SHP77 (cell line): ENCODE measurements at regions not wholly inside any gene's neighbourhood (a gene's known extent, or its start where the extent isn't known, plus 50 kb on each side); places are given as distances from the start of the nearest gene placed in this dataset.
"Not testable (repeated sequence)": the region's sequence is repeated elsewhere in the genome, so short reads cannot be mapped to it uniquely, and the experiment has no call there.

Experiments used
- DNase-seq, 2 experiments: peaks; one replicate each; lab custom pipeline; 2025; lab: John Stamatoyannopoulos, UW

- no peak for DNase-seq
Measured at GRCh38 chr6:99668036-99668705, 61.5 kb downstream of the PRDM13 start.

GRCh38 chr6:99689916-99690685, 83.5 kb downstream of the PRDM13 start:
- no peak for DNase-seq

- DNase-seq, result not testable (repeated sequence)
Measured at GRCh38 chr6:99702287-99702686, 95.7 kb downstream of the PRDM13 start.

GRCh38 chr6:99709062-99709461, 102.4 kb downstream of the PRDM13 start:
- no peak for DNase-seq

- no peak for DNase-seq
Measured at GRCh38 chr6:99711302-99711701, 104.7 kb downstream of the PRDM13 start.

GRCh38 chr6:99711925-99712324, 105.3 kb downstream of the PRDM13 start:
- no peak for DNase-seq

- no peak for DNase-seq
Measured at GRCh38 chr6:99712519-99712918, 105.9 kb downstream of the PRDM13 start.

GRCh38 chr6:99722043-99722442, 115.4 kb downstream of the PRDM13 start:
- not testable (repeated sequence) for DNase-seq

GRCh38 chr6:99730237-99730636, 123.6 kb downstream of the PRDM13 start:
- DNase-seq, result not testable (repeated sequence)

- DNase-seq, result no peak
Measured at GRCh38 chr6:99736302-99736701, 129.7 kb downstream of the PRDM13 start.

GRCh38 chr6:99739526-99739925, 132.9 kb downstream of the PRDM13 start:
- no peak for DNase-seq

- no peak for DNase-seq
Measured at GRCh38 chr6:99741092-99741491, 134.5 kb downstream of the PRDM13 start.

GRCh38 chr6:99743647-99744046, 137.0 kb downstream of the PRDM13 start:
- no peak for DNase-seq

GRCh38 chr6:99745651-99746050, 139.0 kb downstream of the PRDM13 start:
- no peak for DNase-seq

GRCh38 chr6:99746261-99746895, 139.7 kb downstream of the PRDM13 start:
- peak; percentile 45 to 46 for DNase-seq

- DNase-seq, result no peak
Measured at GRCh38 chr6:99761711-99762110, 155.1 kb downstream of the PRDM13 start.

GRCh38 chr6:99768166-99768565, 161.5 kb downstream of the PRDM13 start:
- no peak for DNase-seq

- no peak for DNase-seq
Measured at GRCh38 chr6:99779631-99780555, 173.3 kb downstream of the PRDM13 start.

GRCh38 chr6:99780556-99780885, 173.9 kb downstream of the PRDM13 start:
- DNase-seq, result no peak

- DNase-seq, result no peak
Measured at GRCh38 chr6:99789767-99790166, 183.1 kb downstream of the PRDM13 start.

GRCh38 chr6:99790679-99791078, 184.0 kb downstream of the PRDM13 start:
- DNase-seq, result no peak

GRCh38 chr6:99801805-99802204, 192.2 kb downstream of the MCHR2 start:
- no peak for DNase-seq
